NB4 (cell line): ENCODE measurements at regions not wholly inside any gene's neighbourhood (a gene's known extent, or its start where the extent isn't known, plus 50 kb on each side); places are given as distances from the start of the nearest gene placed in this dataset.

ENCODE experiments used
- DNase-seq: peaks from one replicate; pipeline ENCODE4 v3.0.0; 2010; ENCODE audit warnings: low read depth
- H3K4me3 ChIP-seq: one replicate; pipeline ENCODE4 v1.5.1; 2011; ENCODE audit warnings: mild to moderate bottlenecking, low read depth, low read length, moderate library complexity
- MYC ChIP-seq: IDR thresholded peaks from 2 replicates; pipeline ENCODE4 v1.6.1; 2011; ENCODE audit warnings: low read depth, low read length
- POLR2A ChIP-seq: IDR thresholded peaks from 2 replicates; pipeline ENCODE4 v1.6.1; 2011; ENCODE audit warnings: mild to moderate bottlenecking; ENCODE audit not compliant: insufficient read length; ENCODE audit errors: extremely low read depth
- TF ChIP-seq, protein P1 (sequence below): IDR thresholded peaks from 2 replicates; pipeline ENCODE4 v1.6.1; 2011; ENCODE audit warnings: low read depth, low read length
- TF ChIP-seq, protein P2 (sequence below): IDR thresholded peaks from one replicate; pipeline ENCODE4 v1.5.1; 2012; ENCODE audit warnings: low read depth, low read length

DNA sequence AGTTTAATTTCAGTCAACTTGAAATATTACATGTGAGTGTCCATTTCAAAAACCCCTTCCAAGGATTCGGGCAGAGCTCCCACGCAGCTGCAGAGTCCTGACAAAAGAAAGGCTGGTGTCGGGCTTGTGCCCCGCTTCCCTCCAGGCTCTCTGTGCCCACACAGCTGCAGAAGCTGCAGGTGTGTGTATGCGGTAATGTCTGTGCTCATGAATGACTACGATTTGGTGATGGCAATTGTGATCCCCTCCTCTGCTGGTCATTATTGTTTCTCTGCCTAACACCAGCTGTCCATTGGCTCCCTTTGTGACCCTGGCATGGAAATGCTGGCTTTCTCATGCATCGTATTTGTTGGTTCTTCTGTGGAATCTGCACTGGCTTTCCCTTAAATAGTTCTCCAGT, 224.8 kb downstream of the NUP35 start:
- H3K4me3 ChIP-seq: no peak overlapping the region
- DNase-seq: no peak
- TF ChIP-seq, protein P1, sequence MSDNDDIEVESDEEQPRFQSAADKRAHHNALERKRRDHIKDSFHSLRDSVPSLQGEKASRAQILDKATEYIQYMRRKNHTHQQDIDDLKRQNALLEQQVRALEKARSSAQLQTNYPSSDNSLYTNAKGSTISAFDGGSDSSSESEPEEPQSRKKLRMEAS: no peak
- TF ChIP-seq, protein P2, sequence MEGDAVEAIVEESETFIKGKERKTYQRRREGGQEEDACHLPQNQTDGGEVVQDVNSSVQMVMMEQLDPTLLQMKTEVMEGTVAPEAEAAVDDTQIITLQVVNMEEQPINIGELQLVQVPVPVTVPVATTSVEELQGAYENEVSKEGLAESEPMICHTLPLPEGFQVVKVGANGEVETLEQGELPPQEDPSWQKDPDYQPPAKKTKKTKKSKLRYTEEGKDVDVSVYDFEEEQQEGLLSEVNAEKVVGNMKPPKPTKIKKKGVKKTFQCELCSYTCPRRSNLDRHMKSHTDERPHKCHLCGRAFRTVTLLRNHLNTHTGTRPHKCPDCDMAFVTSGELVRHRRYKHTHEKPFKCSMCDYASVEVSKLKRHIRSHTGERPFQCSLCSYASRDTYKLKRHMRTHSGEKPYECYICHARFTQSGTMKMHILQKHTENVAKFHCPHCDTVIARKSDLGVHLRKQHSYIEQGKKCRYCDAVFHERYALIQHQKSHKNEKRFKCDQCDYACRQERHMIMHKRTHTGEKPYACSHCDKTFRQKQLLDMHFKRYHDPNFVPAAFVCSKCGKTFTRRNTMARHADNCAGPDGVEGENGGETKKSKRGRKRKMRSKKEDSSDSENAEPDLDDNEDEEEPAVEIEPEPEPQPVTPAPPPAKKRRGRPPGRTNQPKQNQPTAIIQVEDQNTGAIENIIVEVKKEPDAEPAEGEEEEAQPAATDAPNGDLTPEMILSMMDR: no peak
- TF ChIP-seq POLR2A (no peak), MYC (no peak)

DNA sequence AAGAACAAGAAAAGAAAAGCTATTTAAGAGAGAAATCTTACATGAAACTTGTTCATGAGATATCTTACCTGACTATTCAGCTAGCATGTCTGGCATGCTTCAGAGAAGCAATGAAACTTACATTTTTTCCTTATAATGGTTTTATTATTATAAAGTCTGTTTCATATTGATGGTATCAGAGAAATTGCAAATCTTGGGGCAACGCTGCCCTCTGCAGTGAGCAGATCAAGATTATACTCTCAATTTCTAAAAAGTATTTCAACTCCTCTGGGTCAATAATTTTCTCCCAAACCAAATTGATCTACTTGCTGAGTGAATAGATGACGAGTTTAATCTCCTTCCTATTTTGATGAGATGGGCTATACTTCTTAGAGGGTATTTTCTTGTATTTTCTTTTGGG, 235.6 kb downstream of the NUP35 start:
- TF ChIP-seq POLR2A: no peak
- no peak for TF ChIP-seq MYC
- TF ChIP-seq, protein P1: no peak
- TF ChIP-seq, protein P2: no peak
- no peak for DNase-seq
- no peak overlapping the region for H3K4me3 ChIP-seq

DNA sequence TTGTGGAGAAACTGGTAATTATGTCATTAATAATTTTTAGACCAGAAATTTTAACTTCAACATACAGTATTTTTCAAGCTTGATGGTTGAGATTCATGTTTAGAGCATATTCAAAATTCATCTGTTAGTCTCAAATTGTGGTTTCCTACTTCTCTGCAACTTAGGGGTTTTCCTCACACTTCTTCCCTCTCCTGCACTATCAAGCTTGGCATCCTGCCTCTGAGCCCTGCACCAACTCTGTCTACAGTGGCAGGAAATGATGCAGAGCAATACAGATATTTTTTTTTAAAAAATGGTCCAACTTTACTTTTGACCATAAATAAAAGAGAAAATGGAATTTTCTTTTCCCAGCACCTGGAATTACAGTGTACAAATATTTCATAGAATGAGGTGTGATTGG, 247.3 kb downstream of the NUP35 start:
- TF ChIP-seq, protein P1: no peak
- no peak for TF ChIP-seq POLR2A
- H3K4me3 ChIP-seq: no peak overlapping the region
- DNase-seq: no peak

DNA sequence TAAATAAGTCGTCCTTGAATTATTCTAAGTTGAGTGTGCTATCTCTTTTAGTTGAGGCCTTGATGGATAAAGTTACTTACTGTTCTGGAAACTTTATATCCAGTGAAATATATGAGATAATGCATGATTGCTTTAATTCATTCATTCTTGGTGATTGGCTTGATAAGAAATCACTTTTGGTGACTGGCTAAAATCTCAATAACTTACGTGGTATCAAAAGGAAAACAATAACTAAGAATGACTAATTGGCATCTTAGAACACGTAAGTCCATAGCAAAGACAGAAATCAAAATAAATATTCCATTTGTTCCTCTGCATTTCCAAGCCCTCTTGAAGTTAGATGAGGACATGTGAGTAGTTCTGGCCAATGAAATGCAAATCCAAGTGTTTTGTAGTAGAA, 251.6 kb downstream of the NUP35 start:
- DNase-seq: no peak
- TF ChIP-seq, protein P1: no peak
- TF ChIP-seq, protein P2: no peak
- TF ChIP-seq POLR2A (no peak), MYC (no peak)
- no peak overlapping the region for H3K4me3 ChIP-seq

DNA sequence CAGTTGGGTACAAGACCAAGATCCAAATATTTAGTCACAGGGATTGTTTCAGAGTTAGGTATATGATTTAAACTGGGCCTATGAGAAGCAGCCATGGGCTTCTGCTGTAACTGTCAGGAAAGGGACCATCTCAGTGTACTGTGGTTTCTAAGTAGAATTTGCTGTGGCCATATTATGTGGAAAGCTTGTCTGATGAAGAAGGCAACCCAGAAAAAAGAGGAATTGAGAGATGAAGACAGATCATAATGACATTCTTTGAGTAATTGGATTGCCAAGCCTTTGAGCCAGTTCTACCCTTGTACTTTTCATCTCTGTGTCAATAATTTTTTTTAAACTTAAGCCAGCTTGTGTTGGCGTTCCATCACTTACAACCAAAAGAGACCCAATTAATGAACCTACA, 259.6 kb downstream of the NUP35 start:
- DNase-seq: no peak
- TF ChIP-seq, protein P1: no peak
- no peak for TF ChIP-seq POLR2A
- no peak for TF ChIP-seq MYC
- TF ChIP-seq, protein P2: no peak
- H3K4me3 ChIP-seq: no peak overlapping the region

DNA sequence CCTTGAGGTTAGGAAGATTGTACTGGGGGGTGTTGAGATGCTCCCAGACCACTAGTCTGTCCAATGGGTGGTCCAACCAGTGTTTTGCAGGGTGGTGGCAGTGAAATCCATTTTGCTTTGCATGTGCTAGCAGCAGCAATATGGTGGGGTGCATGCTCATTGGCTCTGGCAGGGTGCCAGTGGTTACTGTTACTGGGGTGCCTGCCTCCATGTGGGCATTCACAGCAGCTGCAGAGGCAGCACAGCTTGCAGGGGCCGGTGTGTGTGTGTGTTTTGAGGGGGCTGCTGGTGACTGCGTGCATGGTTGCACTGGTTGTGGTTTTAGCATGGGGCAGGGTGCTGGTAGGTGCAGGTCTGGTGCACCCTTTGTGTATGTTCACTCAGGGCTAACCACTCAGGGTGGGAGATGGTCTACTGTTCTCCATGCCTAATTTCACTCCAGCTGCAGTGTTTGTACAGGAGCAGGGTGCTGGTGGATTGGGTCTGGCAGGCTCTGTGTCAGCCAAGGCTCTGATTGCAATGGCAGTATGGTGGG, 265.4 kb downstream of the NUP35 start:
- DNase-seq: no peak
- TF ChIP-seq, protein P1: no peak
- TF ChIP-seq MYC: no peak
- TF ChIP-seq POLR2A: no peak
- H3K4me3 ChIP-seq: no peak overlapping the region
